DMS 273 (cell line): ENCODE measurements at regions not wholly inside any gene's neighbourhood (a gene's known extent, or its start where the extent isn't known, plus 50 kb on each side); places are given as distances from the start of the nearest gene placed in this dataset.
"Not testable (repeated sequence)": the region's sequence is repeated elsewhere in the genome, so short reads cannot be mapped to it uniquely, and the experiment has no call there.

Source experiments
- DNase-seq: peaks from one replicate; lab custom pipeline; 2025; ENCODE audit not compliant: unreplicated experiment; lab: John Stamatoyannopoulos, UW

DNA sequence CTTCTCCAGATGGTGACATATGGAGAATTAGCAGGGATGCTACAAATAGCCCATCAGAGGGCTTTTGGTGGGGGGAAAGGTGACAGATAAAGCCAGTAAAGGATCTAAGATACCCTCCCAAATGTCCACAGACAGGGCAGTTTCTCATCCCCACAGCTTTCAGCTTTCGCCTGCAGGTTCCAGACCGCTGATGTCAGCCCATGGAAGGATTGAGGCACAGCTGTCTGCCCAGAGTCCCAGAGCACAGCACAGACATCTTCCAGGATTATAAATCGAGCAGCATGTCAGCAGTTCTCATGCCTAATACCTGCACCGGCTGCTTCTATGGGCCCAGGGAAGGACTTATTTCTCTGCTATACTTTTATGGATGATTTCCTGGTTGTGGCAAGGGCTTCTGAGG is 96.7 kb upstream of the MXRA5 start:
- peak; percentile 96 for DNase-seq

DNA sequence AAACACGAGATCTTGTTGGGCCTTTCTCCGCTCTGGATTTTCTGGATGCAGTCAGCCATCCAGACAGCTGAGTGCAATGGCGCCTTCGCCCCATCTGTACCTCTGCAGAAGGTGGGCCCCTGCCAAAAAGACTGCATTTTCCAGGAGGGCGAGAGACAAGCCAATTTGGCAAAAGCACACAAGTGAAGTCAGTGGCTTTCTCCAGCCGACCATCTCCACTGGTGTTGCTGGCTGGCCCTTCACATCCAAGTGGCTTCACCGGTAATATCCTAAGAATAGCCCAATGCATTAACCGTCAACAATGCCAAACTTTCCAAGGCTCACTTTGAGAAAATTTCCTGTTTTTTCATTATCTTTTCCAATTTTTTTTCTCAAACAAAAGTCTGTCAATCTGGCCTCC is 96.2 kb upstream of the MXRA5 start:
- peak; percentile 96 for DNase-seq

DNA sequence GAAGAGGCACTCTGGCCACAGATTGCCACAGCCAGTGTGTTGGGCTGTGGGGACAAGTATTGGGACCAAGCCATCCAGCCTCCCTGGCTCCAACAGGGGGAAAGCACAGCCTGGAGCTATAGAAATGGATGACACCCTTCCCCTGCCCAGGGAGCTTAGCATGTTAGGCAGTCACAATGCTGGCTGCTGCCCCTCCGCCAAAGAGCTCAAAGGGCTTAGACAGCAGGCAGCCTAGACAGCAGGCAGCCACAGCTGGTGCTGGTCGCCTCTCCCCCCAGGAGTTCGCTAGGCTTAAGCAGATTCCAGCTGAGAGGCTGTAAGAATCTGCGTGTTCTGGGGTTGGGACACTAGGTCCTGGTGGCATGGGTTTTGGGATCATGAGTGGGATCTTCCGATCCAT is 94.5 kb upstream of the MXRA5 start:
- DNase-seq, result peak; percentile 82

DNA sequence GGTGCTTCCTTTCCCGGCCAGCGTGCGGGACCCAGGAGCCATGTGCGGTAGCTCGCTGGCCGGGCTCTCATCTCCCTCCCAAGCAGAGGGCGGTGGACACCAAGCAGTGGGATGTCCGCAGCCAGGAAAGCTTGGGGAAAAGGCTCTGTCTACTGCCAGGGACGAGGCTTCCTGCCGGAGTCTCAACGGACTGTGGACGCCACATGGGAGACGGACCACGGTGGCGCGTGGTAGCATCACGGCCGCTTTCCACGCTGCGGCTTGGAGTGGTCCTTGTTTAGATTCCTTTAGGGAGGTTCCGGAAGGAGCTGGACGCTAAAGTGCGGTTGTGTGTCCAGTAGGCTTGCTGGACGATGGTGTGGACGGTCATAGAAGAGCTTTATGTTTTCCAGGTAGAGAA is 89.5 kb upstream of the MXRA5 start:
- not testable (repeated sequence) for DNase-seq

DNA sequence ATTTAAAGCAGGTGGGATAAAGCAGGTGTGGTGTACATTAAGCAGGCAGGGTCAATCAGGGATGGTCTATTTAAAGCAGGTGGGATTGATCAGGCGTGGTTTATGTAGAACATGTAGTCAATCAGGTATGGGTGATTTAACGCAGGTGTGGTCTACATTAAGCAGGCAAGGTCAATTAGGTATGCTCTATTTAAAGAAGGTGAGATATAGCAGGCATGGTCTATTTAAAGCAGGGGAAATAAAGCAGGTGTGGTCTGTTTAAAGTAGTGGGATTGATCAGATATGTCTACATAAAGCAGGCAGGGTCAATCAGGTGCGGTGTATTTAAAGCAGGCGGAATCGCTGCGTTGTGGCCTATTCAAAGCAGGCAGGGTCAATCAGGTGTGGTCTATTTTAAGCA is 88.6 kb upstream of the MXRA5 start:
- DNase-seq, result no peak

DNA sequence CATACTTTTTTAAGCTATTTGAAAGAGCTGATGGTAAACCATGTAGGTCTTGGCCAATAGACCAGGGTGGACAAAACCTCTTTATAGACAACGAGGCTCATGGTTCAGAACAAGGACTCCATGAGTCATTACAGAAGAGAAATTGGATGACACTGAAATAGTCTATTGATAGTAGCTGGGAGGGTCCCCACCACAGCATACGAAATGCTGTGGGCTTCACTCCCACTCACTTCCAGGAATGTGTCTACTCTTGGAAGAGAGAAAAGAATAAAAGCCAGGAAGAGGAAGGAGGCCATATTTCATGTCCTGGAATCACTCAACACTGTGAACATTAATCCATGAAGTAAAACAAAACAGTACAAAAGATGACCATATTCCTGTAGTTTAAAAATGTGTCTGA is 82.3 kb upstream of the MXRA5 start:
- DNase-seq, result no peak

DNA sequence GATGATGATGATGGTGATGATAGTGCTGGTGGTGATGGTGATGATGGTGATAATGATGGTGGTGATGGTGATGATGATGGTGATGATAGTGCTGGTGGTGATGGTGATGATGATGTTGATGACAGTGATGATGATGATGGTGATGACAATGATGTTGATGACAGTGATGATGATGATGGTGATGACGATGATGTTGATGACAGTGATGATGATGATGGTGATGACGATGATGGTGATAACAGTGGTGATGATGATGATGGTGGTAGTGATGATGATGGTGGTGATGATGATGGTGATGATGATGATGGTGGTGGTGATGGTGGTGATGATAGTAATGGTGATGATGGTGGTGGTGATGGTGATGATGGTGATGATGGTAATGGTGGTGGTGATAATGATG is 80.1 kb upstream of the MXRA5 start:
- DNase-seq, result no peak

DNA sequence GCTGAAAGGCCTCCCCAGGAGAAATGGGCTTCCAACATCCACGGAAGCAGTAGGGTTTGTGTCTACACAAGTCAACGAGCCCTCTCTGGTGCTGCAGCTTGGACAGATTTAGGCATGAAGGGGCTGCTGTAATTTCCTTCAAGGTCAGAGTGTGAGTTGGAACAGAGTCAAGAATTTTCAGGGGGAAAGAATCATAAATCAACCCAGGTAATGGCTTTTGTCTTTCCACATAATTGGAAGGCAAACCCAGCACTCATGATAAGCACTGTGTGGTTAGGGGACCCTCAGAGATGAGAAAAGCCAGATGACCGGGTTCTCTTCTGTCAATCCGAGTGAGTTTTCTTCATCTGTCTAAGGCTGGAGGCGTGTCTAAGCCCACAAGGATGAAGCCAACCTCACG is 78.6 kb upstream of the MXRA5 start:
- no peak for DNase-seq

DNA sequence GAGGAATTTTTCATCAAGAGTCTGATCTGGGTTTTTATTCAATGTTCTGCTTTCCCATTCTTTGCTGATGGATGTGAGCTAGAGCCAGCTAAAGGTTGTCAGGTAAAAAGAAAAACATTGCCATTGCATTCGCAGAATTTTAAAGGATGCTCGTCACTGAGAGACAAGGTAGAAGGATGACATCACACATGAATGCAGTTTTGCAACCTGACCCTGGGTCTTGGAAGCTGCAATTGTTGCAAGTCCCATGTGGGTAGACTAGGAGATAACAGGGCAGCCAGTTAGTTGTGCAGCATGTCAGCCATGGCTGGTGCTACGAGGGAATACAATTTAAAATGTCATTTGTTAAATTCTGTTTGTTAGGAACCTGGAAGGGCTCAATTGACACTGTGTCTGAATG is 73.9 kb upstream of the MXRA5 start:
- DNase-seq, result no peak

DNA sequence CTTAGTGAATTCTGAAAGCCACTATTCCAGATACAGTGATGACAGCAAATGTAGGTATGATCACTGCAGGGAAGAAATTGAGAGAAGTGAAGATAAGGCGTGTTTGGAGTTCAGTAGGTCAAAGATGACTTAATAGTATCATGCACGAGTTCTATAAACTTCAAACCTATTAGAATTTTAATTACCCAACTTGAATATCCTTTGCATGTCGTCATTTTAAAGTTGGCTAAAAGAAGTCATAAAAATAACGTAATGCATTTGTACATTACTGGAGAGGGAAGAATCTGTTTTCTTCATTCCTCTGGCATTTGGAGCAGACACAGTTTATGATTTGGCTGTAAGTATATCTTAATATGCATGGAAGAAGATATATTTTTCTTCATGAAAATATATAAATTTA is 68.6 kb upstream of the MXRA5 start:
- no peak for DNase-seq

DNA sequence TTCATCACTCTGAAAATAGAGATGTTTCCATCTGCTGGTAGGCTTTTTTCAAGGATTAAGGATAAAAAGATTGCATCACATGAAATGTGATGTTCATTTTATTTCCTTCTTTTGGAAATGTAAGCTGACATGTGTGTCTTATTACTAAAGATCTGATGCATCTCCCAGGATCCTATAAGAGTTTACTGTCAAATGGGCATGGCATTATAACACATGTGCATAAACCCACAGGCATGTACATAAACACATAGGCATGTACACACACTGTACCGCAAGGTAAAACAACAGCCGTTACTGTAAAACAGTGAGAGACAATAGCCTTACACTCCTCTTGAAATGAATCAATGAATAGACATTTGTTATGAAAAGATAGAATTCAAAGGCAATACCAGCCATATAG is 65.2 kb upstream of the MXRA5 start:
- not testable (repeated sequence) for DNase-seq

DNA sequence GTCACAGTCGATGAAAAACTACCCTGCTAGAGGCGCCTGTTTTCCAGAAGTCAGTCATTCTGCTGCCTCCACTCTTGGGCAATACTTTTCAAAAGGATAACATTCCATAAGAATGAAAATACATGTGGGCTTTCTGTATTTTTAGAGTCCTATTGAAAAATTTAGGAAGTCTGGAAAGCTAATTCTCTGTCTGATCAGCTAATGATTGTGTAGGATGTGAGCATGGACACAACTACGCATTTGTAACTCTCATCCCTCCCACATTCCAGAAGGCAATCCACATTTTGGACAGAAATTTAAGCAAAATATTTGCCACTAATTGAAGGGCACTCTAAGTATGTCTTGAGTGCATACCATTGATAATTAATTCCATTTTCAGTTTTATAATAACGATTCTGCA is 63.5 kb upstream of the MXRA5 start:
- DNase-seq, result not testable (repeated sequence)

DNA sequence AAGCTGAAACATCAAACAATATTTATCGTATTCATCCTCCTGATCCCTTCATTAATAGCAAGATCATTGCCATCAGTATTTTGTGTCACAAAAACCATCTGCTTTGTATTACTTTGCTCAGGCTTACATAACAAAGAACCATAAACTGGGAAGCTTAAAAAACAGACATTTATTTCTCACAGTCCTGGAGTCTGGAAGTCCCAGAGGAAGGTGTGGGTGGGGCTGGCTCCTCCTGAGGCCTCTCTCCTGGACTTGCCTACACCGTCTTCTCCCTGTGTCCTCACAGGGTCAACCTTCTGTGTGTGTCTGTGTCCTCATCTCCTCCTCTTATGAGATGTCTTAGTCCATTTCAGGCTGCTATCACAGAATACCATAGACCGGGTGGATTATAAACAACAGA is 61.3 kb upstream of the MXRA5 start:
- no peak for DNase-seq

DNA sequence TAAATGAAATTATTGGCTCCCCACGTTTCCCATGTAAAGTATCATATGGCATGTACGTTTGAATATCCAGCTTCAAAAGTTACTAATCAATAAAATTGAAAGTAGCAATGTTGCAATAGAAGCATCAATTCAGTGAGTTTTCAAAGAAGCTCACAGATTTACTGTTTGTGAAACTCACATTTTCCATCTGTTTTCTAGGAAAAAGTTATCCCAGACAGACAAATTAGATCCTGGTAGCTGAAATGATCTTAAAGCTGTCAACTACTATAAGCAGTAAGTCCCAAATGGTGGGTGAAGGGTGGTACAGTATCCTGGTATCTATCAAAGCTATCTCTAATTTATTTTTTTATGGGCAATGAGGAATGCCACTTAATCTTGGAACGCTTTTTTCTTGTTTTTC is 60.7 kb upstream of the MXRA5 start:
- no peak for DNase-seq

DNA sequence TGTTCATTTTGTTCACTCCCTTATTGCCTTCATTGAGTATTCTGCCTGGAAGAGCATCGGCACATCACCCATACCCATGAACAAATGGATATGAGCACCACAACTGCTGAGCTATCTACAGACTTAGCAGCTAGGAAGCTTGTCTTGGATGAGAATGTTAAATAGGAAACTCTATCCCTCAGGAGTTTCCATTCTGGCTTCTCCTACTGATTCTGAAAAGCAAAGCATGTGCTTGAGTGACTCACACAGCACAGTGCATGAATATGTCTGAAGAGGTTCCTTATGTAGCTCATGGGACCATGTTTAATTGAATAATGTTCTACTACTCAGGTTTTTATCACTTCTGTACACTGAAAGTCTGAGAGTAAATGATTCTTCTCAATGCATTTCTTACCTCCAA is 57.3 kb upstream of the MXRA5 start:
- peak; percentile 28 for DNase-seq
